IMR-90 (cell line): ENCODE measurements at regions not wholly inside any gene's neighbourhood (a gene's known extent, or its start where the extent isn't known, plus 50 kb on each side); places are given as distances from the start of the nearest gene placed in this dataset.
"Not testable (repeated sequence)": the region's sequence is repeated elsewhere in the genome, so short reads cannot be mapped to it uniquely, and the experiment has no call there.

Source experiments
- ATAC-seq: fragments of 200-7000 bp; cut with Tn5 transposase; 2 replicates; pipeline ENCODE4 v1.9.1; 2020; ENCODE audit warnings: low read depth, mild to moderate bottlenecking, moderate library complexity
- BruUV-seq: library from RNA; stranded (reverse); fragments of 400-500 nt; replicated peaks from 2 replicates; lab custom pipeline; 2021; lab: Mats Ljungman, UMichigan
- CTCF ChIA-PET: fragments of 300-600 bp; formaldehyde crosslinking; extraction: SDS; loops from one replicate; lab custom pipeline; 2021; ENCODE audit warnings: antibody characterized with exemption; lab: Yijun Ruan, JAX
- POLR2A ChIA-PET: fragments of 300-600 bp; sonication (Branson Sonifier 250); formaldehyde crosslinking; loops from one replicate; lab custom pipeline; 2022; ENCODE audit warnings: antibody characterized with exemption; ENCODE audit not compliant: unreplicated experiment; lab: Charles Lee
- DNase-seq: peaks from one replicate; pipeline ENCODE4 v3.0.0; 2013
- H2AFZ ChIP-seq: replicated peaks from 2 replicates; pipeline ENCODE3; 2013; ENCODE audit warnings: low read length, mild to moderate bottlenecking; ENCODE audit not compliant: poor library complexity
- H2AK5ac ChIP-seq: 2 replicates; pipeline ENCODE4 v1.6.1; 2013; ENCODE audit warnings: low read depth, low read length, inconsistent platforms
- H2AK9ac ChIP-seq: replicated peaks from 2 replicates; pipeline ENCODE3; 2013; ENCODE audit warnings: mild to moderate bottlenecking, low read depth, low read length, moderate library complexity; ENCODE audit not compliant: poor library complexity
- H2BK120ac ChIP-seq: 2 replicates; pipeline ENCODE4 v1.6.1; 2013; ENCODE audit warnings: low read depth, low read length, inconsistent platforms
- H2BK15ac ChIP-seq: 3 replicates; pipeline ENCODE4 v1.6.1; 2013; ENCODE audit warnings: low read depth, low read length, inconsistent platforms
- H2BK20ac ChIP-seq: 2 replicates; pipeline ENCODE4 v1.6.1; 2013; ENCODE audit warnings: low read depth, mild to moderate bottlenecking, inconsistent platforms, low read length, moderate library complexity
- H2BK5ac ChIP-seq: 2 replicates; pipeline ENCODE4 v1.6.1; 2013; ENCODE audit warnings: mild to moderate bottlenecking, low read depth, low read length, inconsistent platforms; ENCODE audit not compliant: poor library complexity, severe bottlenecking
- H3K14ac ChIP-seq: replicated peaks from 2 replicates; pipeline ENCODE4 v1.6.1; 2013; ENCODE audit warnings: low read depth, low read length, inconsistent platforms
- H3K18ac ChIP-seq: 2 replicates; pipeline ENCODE4 v1.6.1; 2013; ENCODE audit warnings: low read depth, low read length, control low read depth
- H3K23ac ChIP-seq: 2 replicates; pipeline ENCODE4 v1.6.1; 2013; ENCODE audit warnings: low read depth, low read length, inconsistent platforms
- H3K27ac ChIP-seq: 2 replicates; pipeline ENCODE4 v1.5.1; 2013; ENCODE audit warnings: mild to moderate bottlenecking, control low read depth, low read length; ENCODE audit not compliant: insufficient read depth
- H3K27me3 ChIP-seq: 2 replicates; pipeline ENCODE4 v1.6.1; 2013; ENCODE audit warnings: low read length; ENCODE audit not compliant: control insufficient read depth, insufficient read depth
- H3K36me3 ChIP-seq: 2 replicates; pipeline ENCODE4 v1.6.1; 2013; ENCODE audit warnings: low read length, mixed read lengths; ENCODE audit not compliant: control insufficient read depth, insufficient read depth
- H3K4ac ChIP-seq: 2 replicates; pipeline ENCODE4 v1.6.1; 2013; ENCODE audit warnings: low read depth, low read length, inconsistent platforms
- H3K4me1 ChIP-seq: 2 replicates; pipeline ENCODE4 v1.6.1; 2013; ENCODE audit warnings: low read length, mixed read lengths; ENCODE audit not compliant: control insufficient read depth, insufficient read depth
- H3K4me2 ChIP-seq: 2 replicates; pipeline ENCODE4 v1.6.1; 2013; ENCODE audit warnings: low read depth, mild to moderate bottlenecking, control low read depth, low read length, moderate library complexity
- H3K4me3 ChIP-seq: 2 replicates; pipeline ENCODE4 v1.5.1; 2013; ENCODE audit warnings: low read depth, mild to moderate bottlenecking, control low read depth, low read length, moderate library complexity; ENCODE audit not compliant: insufficient read depth
- H3K56ac ChIP-seq: 2 replicates; pipeline ENCODE4 v1.6.1; 2013; ENCODE audit warnings: low read length, inconsistent platforms; ENCODE audit not compliant: insufficient read depth; ENCODE audit errors: extremely low read depth
- H3K79me1 ChIP-seq, 2 experiments: 2 replicates each; pipeline ENCODE4 v1.6.1; 2013; ENCODE audit warnings: low read length in 2 of 2, inconsistent platforms in 1 of 2, low read depth in 1 of 2
- H3K9ac ChIP-seq: 2 replicates; pipeline ENCODE4 v1.6.1; 2013; ENCODE audit warnings: low read depth, low read length, control low read depth
- H3K9me1 ChIP-seq: 2 replicates; pipeline ENCODE4 v1.6.1; 2013; ENCODE audit warnings: low read length, inconsistent platforms; ENCODE audit not compliant: insufficient read depth
- H3K9me3 ChIP-seq: 2 replicates; pipeline ENCODE4 v1.6.1; 2013; ENCODE audit warnings: low read length; ENCODE audit not compliant: control insufficient read depth, insufficient read depth
- H4K20me1 ChIP-seq: 2 replicates; pipeline ENCODE4 v1.6.1; 2013; ENCODE audit warnings: low read length, inconsistent platforms; ENCODE audit not compliant: insufficient read depth
- H4K5ac ChIP-seq: 2 replicates; pipeline ENCODE4 v1.6.1; 2013; ENCODE audit warnings: mild to moderate bottlenecking, low read depth, low read length, control low read depth
- H4K8ac ChIP-seq, 2 experiments: 2 replicates each; pipeline ENCODE4 v1.6.1; 2013; ENCODE audit warnings: low read depth in 2 of 2, low read length in 2 of 2, control low read depth in 1 of 2, inconsistent platforms in 1 of 2
- H4K91ac ChIP-seq: 2 replicates; pipeline ENCODE4 v1.6.1; 2013; ENCODE audit warnings: low read depth, low read length, inconsistent platforms; ENCODE audit not compliant: insufficient read depth
- WGBS, 2 experiments: methylation state at CpG; one replicate each; pipeline versions ENCODE4 v1.1.5 to v1.1.7; 2013; ENCODE audit warnings: missing lambda C conversion rate in 2 of 2; ENCODE audit not compliant: insufficient read length in 1 of 2; ENCODE audit errors: extremely low coverage in 2 of 2; 5-methylcytosine and 5-hydroxymethylcytosine counted together
- dilution Hi-C: fragments of 300-500 bp; cut with HindIII; formaldehyde crosslinking; loops from one replicate; pipeline ENCODE4 v1.14.3; 2018; ENCODE audit warnings: low sequenced_read_pairs; ENCODE audit not compliant: unreplicated experiment
- in situ Hi-C: fragments of 300-500 bp; cut with MboI; formaldehyde crosslinking; loops from 3 replicates; pipeline ENCODE4 v1.14.3; 2019; ENCODE audit warnings: low sequenced_read_pairs, inconsistent platforms, mixed read lengths
- intact Hi-C: fragments of 100-400 bp; cut with micrococcal nuclease; formaldehyde crosslinking; loops from 2 replicates; pipeline ENCODE4 v1.10.0; 2022

DNA sequence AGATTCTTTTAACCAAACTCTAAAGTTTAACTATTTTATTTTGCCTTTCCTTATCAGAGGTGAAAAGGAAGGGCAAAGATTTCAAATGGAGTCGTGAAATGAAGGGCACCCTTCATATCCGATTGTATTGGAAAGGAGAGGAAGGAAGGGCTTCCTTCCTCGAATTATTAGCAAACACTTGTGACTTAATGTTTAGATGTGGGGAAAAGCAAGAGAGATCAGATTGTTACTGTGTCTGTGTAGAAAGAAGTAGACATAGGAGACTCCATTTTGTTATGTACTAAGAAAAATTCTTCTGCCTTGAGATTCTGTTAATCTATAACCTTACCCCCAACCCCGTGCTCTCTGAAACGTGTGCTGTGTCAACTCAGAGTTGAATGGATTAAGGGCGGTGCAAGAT is 291.5 kb downstream of the ABCC12 start:
- POLR2A ChIA-PET, ATAC-seq: not testable (repeated sequence)
- no CpG with 5 or more reads among the region's 6 CpGs for WGBS, 2 experiments

More for the DNA sequence above, 291.5 kb downstream of the ABCC12 start:
- H2BK20ac ChIP-seq, H4K91ac ChIP-seq, H4K5ac ChIP-seq, DNase-seq, BruUV-seq, H3K4ac ChIP-seq, H3K9me1 ChIP-seq, H3K23ac ChIP-seq, H4K8ac ChIP-seq, H2AK5ac ChIP-seq, H2BK5ac ChIP-seq, H3K27ac ChIP-seq, dilution Hi-C loops, in situ Hi-C loops, H3K36me3 ChIP-seq, H3K4me3 ChIP-seq, H3K56ac ChIP-seq, H3K4me1 ChIP-seq, H2AFZ ChIP-seq, H3K18ac ChIP-seq, CTCF ChIA-PET, H4K20me1 ChIP-seq, H2BK15ac ChIP-seq, H3K9ac ChIP-seq, H2BK120ac ChIP-seq, H3K4me2 ChIP-seq, H3K9me3 ChIP-seq, H2AK9ac ChIP-seq, intact Hi-C loops, H3K14ac ChIP-seq, H3K79me1 ChIP-seq: not testable (repeated sequence)
- H3K27me3 ChIP-seq, result peaks cover 10% of the 10 kb centered on the region
